ENCODE measurements at regions not wholly inside any gene's neighbourhood (a gene's known extent, or its start where the extent isn't known, plus 50 kb on each side); places are given as distances from the start of the nearest gene placed in this dataset.
"Not testable (repeated sequence)": the region's sequence is repeated elsewhere in the genome, so short reads cannot be mapped to it uniquely, and the experiment has no call there.

DNA sequence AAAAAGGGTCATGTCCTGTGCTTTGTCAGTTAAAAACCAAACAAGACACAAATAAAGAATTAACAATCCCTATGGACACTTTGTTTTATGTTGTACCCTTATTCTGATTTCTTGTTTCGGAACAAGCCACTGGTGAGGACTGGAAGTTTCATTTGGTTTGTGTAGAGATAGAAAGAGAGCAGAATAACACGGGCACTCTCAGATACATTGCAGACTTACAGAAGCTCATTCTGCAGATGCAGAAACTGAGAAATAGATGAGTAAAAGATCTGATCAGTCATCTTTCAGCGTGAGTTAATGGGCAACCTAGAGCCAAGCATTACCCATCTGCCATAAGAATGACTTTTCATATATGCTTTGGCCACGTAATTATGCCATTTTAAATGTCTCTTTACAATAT, 407.6 kb downstream of the RAB38 start:
- no peak overlapping the region for H3K27ac ChIP-seq (ENCODE audit: low read depth in 1 of 2, low read length in 2 of 2)
- no peaks in the 10 kb centered on the region for H3K9me3 ChIP-seq (ENCODE audit: control insufficient read depth in 4 of 4, low read length in 3 of 4)
- H3K4me3 ChIP-seq (ENCODE audit: low read depth in 1 of 3, low read length in 3 of 3) = no peak overlapping the region
- no peak overlapping the region for H3K9ac ChIP-seq (ENCODE audit: low read depth in 1 of 2, low read length in 2 of 2)
- H3K4me1 ChIP-seq (ENCODE audit: control insufficient read depth in 4 of 4, insufficient read depth in 4 of 4, low read length in 3 of 4) = no peaks in the 10 kb centered on the region
- DNase-seq (ENCODE audit: low spot score) = no peak
- WGBS = 73% methylated on average over 4 of the region's 4 CpGs
- TF ChIP-seq, protein P1, sequence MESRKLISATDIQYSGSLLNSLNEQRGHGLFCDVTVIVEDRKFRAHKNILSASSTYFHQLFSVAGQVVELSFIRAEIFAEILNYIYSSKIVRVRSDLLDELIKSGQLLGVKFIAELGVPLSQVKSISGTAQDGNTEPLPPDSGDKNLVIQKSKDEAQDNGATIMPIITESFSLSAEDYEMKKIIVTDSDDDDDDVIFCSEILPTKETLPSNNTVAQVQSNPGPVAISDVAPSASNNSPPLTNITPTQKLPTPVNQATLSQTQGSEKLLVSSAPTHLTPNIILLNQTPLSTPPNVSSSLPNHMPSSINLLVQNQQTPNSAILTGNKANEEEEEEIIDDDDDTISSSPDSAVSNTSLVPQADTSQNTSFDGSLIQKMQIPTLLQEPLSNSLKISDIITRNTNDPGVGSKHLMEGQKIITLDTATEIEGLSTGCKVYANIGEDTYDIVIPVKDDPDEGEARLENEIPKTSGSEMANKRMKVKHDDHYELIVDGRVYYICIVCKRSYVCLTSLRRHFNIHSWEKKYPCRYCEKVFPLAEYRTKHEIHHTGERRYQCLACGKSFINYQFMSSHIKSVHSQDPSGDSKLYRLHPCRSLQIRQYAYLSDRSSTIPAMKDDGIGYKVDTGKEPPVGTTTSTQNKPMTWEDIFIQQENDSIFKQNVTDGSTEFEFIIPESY (IDR thresholded peaks at IDR 0.05) = no peak
- TF ChIP-seq, protein P2, sequence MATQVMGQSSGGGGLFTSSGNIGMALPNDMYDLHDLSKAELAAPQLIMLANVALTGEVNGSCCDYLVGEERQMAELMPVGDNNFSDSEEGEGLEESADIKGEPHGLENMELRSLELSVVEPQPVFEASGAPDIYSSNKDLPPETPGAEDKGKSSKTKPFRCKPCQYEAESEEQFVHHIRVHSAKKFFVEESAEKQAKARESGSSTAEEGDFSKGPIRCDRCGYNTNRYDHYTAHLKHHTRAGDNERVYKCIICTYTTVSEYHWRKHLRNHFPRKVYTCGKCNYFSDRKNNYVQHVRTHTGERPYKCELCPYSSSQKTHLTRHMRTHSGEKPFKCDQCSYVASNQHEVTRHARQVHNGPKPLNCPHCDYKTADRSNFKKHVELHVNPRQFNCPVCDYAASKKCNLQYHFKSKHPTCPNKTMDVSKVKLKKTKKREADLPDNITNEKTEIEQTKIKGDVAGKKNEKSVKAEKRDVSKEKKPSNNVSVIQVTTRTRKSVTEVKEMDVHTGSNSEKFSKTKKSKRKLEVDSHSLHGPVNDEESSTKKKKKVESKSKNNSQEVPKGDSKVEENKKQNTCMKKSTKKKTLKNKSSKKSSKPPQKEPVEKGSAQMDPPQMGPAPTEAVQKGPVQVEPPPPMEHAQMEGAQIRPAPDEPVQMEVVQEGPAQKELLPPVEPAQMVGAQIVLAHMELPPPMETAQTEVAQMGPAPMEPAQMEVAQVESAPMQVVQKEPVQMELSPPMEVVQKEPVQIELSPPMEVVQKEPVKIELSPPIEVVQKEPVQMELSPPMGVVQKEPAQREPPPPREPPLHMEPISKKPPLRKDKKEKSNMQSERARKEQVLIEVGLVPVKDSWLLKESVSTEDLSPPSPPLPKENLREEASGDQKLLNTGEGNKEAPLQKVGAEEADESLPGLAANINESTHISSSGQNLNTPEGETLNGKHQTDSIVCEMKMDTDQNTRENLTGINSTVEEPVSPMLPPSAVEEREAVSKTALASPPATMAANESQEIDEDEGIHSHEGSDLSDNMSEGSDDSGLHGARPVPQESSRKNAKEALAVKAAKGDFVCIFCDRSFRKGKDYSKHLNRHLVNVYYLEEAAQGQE (IDR thresholded peaks at IDR 0.05) = no peak
- TF ChIP-seq, protein P3, sequence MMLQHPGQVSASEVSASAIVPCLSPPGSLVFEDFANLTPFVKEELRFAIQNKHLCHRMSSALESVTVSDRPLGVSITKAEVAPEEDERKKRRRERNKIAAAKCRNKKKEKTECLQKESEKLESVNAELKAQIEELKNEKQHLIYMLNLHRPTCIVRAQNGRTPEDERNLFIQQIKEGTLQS (IDR thresholded peaks at IDR 0.05) = no peak
- TF ChIP-seq TAF1 (conservative IDR thresholded peaks at IDR 0.05) = no peak
- TF ChIP-seq RAD21 (IDR thresholded peaks at IDR 0.05) = no peak
- no peak for TF ChIP-seq SP1 (IDR thresholded peaks at IDR 0.05)
- no peak for TF ChIP-seq FOXA2 (IDR thresholded peaks at IDR 0.05)
- TF ChIP-seq RXRA (IDR thresholded peaks at IDR 0.05) = no peak
- no peak for TF ChIP-seq HNF4A (conservative IDR thresholded peaks at IDR 0.05)
- no peak for TF ChIP-seq YY1 (IDR thresholded peaks at IDR 0.05)
- no peak for TF ChIP-seq JUND (IDR thresholded peaks at IDR 0.05)
- TF ChIP-seq, protein P4, sequence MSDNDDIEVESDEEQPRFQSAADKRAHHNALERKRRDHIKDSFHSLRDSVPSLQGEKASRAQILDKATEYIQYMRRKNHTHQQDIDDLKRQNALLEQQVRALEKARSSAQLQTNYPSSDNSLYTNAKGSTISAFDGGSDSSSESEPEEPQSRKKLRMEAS (IDR thresholded peaks at IDR 0.05) = no peak
- TF ChIP-seq HNF4G (IDR thresholded peaks at IDR 0.05) = no peak
- no peak for TF ChIP-seq GABPA (IDR thresholded peaks at IDR 0.05 in 1 of 2, conservative IDR thresholded peaks at IDR 0.05 in 1 of 2)
- TF ChIP-seq NR2F2 (IDR thresholded peaks at IDR 0.05) = no peak
- no peak for TF ChIP-seq EGR1 (IDR thresholded peaks at IDR 0.05; ENCODE audit: low read depth in 2 of 2)
- no peaks in the 10 kb centered on the region for H3K36me3 ChIP-seq (ENCODE audit: control insufficient read depth in 4 of 4, insufficient read depth in 3 of 4, low read depth in 1 of 4, low read length in 3 of 4)
- no peaks in the 10 kb centered on the region for H3K27me3 ChIP-seq (ENCODE audit: control insufficient read depth in 4 of 4, insufficient read depth in 4 of 4, low read length in 3 of 4)

DNA sequence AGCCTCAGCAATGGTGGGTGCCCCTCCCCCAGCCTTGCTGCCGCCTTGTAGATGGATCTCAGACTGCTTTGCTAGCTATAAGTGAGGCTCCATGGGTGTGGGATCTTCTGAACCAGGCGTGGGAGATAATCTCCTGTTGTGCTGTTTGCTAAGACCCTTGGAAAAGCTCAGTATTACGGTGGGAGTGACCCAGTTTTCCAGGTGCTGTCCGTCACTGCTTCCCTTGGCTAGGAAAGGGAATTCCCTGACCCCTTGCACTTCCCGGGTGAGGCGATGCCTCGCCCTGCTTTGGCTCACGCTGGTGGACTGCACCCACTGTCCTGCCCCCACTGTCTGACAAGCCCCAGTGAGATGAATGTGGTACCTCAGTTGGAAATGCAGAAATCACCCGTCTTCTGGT, 411.2 kb downstream of the RAB38 start:
- not testable (repeated sequence) for H3K9me3 ChIP-seq (ENCODE audit: control insufficient read depth in 4 of 4, low read length in 3 of 4); H3K4me3 ChIP-seq (ENCODE audit: low read depth in 1 of 3, low read length in 3 of 3); H3K36me3 ChIP-seq (ENCODE audit: control insufficient read depth in 4 of 4, insufficient read depth in 3 of 4, low read depth in 1 of 4, low read length in 3 of 4); H3K27me3 ChIP-seq (ENCODE audit: control insufficient read depth in 4 of 4, insufficient read depth in 4 of 4, low read length in 3 of 4); H3K9ac ChIP-seq (ENCODE audit: low read depth in 1 of 2, low read length in 2 of 2); H3K4me1 ChIP-seq (ENCODE audit: control insufficient read depth in 4 of 4, insufficient read depth in 4 of 4, low read length in 3 of 4); H3K27ac ChIP-seq (ENCODE audit: low read depth in 1 of 2, low read length in 2 of 2); DNase-seq (ENCODE audit: low spot score)
- whole genome bisulfite sequencing = 72% methylated on average over 9 of the region's 9 CpGs

Data from liver (tissue), 7 donors.